WTC11 (cell line): ENCODE measurements at regions not wholly inside any gene's neighbourhood (a gene's known extent, or its start where the extent isn't known, plus 50 kb on each side); places are given as distances from the start of the nearest gene placed in this dataset.

Source experiments
- AFF4 ChIP-seq: sonication (generic); formaldehyde crosslinking; IDR thresholded peaks from 2 replicates; pipeline ENCODE4 v1.8.1; 2023; ENCODE audit warnings: mild to moderate bottlenecking, missing genetic modification reagents, borderline replicate concordance
- NFYB ChIP-seq: sonication (generic); formaldehyde crosslinking; conservative IDR thresholded peaks from 2 replicates; pipeline ENCODE4 v1.8.0; 2022; ENCODE audit warnings: low read depth, missing genetic modification reagents
- TCF7 ChIP-seq: sonication (generic); formaldehyde crosslinking; IDR thresholded peaks from 2 replicates; pipeline ENCODE4 v1.8.0; 2022; ENCODE audit warnings: mild to moderate bottlenecking, low read depth, missing genetic modification reagents, moderate library complexity

- TF ChIP-seq AFF4: no peak
- no peak for TF ChIP-seq TCF7 (CRISPR knock-in tag)
- TF ChIP-seq NFYB: no peak
Measured at GRCh38 chr5:74420947-74421346, 219.6 kb downstream of the ENC1 start.
